Immature natural killer cell (primary cell): ENCODE measurements at regions not wholly inside any gene's neighbourhood (a gene's known extent, or its start where the extent isn't known, plus 50 kb on each side); places are given as distances from the start of the nearest gene placed in this dataset.

Experiments used
- DNase-seq, 3 donors: peaks; one replicate each; pipeline ENCODE4 v3.0.0; 2022; ENCODE audit warnings: mixed read lengths in 1 of 3
- H3K27ac Mint-ChIP-seq, 6 donors: one replicate each; pipeline ENCODE4 v1.8.0; 2020; ENCODE audit warnings: mixed read lengths in 6 of 6, mild to moderate bottlenecking in 5 of 6, inconsistent platforms in 4 of 6, moderate library complexity in 3 of 6
- H3K27me3 Mint-ChIP-seq, 3 donors: one replicate each; pipeline ENCODE4 v1.8.0; 2020 to 2021; ENCODE audit warnings: low read depth in 3 of 3, mild to moderate bottlenecking in 3 of 3, mixed read lengths in 3 of 3, moderate library complexity in 3 of 3, inconsistent platforms in 1 of 3
- H3K36me3 Mint-ChIP-seq, 3 donors: one replicate each; pipeline ENCODE4 v1.8.0; 2020; ENCODE audit warnings: mixed read lengths in 3 of 3, inconsistent platforms in 2 of 3, mild to moderate bottlenecking in 2 of 3
- H3K4me1 Mint-ChIP-seq, 2 donors: one replicate each; pipeline ENCODE4 v1.8.0; 2020; ENCODE audit warnings: inconsistent platforms in 2 of 2, mild to moderate bottlenecking in 2 of 2, mixed read lengths in 2 of 2, moderate library complexity in 1 of 2
- H3K4me3 Mint-ChIP-seq, 5 donors: one replicate each; pipeline ENCODE4 v1.8.0; 2020; ENCODE audit warnings: mild to moderate bottlenecking in 5 of 5, mixed read lengths in 5 of 5, inconsistent platforms in 3 of 5, moderate library complexity in 3 of 5
- H3K9me3 Mint-ChIP-seq, 6 donors: one replicate each; pipeline ENCODE4 v1.8.0; 2020; ENCODE audit warnings: mild to moderate bottlenecking in 6 of 6, mixed read lengths in 6 of 6, inconsistent platforms in 4 of 6, moderate library complexity in 3 of 6

DNA sequence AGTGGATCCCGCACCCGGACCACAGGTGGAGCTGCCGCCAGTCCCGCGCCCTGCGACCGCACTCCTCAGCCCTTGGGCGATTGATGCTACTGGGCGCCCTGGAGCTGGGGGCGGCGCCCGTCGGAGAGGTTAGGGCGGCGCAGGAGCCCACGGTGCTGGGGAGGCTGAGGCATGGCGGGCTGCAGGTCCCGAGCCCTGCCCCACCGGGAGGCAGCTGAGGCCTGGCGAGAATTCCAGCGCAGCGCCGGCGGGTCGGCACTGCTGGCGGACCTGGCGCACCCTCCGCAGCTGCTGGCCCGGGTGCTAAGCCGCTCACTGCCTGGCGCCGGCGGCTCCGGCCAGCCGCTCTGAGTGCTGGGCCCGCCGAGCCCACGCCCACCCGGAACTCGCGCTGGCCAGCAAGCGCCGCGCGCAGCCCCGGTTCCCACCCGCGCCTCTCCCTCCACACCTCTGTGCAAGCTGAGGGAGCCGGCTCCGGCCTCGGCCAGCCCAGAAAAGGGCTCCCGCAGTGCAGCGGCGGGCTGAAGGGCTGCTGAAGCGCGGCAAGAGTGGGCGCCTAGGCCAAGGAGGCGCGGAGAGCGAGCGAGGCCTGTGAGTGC, 1256.5 kb downstream of the STIM2 start:
- Mint-ChIP-seq H3K4me3 (no peak overlapping the region), H3K4me1 (no peaks in the 10 kb centered on the region), H3K9me3 (peaks cover 14 to 49% (median 37%) of the 10 kb centered on the region in 6 donors), H3K27ac (no peak overlapping the region), H3K36me3 (peaks cover 0 to 7% (median 0%) of the 10 kb centered on the region in 3 donors), H3K27me3 (peaks cover 0 to 2% (median 0%) of the 10 kb centered on the region in 3 donors)
- no peak for DNase-seq

DNA sequence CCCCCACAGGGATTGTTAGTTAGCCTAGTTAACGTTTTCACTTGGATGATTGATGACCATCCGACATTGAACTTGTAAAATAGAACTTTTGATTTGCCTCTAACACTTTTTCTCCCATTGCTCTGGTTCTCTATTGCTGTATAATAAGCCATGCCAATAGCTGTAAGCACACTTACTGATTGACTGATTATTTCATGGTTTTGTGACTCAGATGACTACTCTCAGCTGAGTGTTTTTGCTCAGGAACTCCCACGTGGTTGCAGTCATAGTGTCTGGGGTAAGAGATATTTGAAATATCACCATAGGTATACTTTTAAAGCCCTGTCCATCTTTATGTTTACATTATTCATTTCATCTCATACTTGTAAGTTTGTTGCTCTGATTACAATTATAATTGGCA, 1285.5 kb downstream of the STIM2 start:
- Mint-ChIP-seq H3K36me3 (no peaks in the 10 kb centered on the region), H3K4me1 (no peaks in the 10 kb centered on the region), H3K27me3 (no peaks in the 10 kb centered on the region), H3K27ac (no peak overlapping the region), H3K4me3 (no peak overlapping the region), H3K9me3 (peaks cover 5 to 51% (median 24%) of the 10 kb centered on the region in 6 donors)
- no peak for DNase-seq

DNA sequence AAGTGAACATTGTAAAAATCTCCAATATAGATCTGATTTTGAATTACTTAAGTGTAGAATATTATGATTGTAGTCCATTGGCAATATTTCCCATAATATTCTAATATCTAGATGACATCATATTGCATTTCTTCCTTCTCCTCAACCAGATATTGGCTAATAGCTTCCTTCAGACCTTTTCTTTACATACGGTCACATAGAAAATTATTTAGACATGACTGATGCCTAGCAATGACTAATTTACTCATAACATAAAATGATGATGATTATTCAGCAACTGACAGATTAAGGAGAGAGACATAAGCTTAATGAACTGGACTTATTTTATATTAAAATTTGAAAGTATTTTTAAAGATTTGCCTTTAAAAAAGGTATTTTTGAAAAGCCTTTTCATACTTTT, 1287.6 kb downstream of the STIM2 start:
- Mint-ChIP-seq H3K36me3 (no peaks in the 10 kb centered on the region), H3K27me3 (no peaks in the 10 kb centered on the region), H3K4me1 (no peaks in the 10 kb centered on the region), H3K4me3 (no peak overlapping the region), H3K27ac (no peak overlapping the region), H3K9me3 (peaks cover 2 to 44% (median 17%) of the 10 kb centered on the region in 6 donors)
- no peak for DNase-seq

DNA sequence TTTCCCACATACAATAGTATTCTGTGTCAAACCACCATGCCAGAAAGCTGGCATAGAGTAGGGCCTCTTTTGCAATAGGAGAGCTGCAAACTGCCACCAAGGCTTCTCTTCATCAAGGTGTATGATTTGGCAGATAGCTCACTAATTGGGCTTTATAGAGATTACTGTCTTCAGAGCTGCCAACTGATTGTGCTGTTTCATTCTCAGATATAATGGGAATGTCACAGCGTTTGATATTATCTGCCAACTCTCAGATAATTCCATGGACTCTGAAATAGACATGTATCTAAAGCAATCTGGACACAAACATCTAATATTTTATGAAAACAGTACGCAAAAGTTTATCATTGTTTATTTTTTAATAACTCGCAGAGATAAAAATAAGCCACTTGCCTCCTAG, 1289.1 kb downstream of the STIM2 start:
- no peaks in the 10 kb centered on the region for H3K27me3 Mint-ChIP-seq
- no peaks in the 10 kb centered on the region for H3K4me1 Mint-ChIP-seq
- H3K4me3 Mint-ChIP-seq: no peak overlapping the region
- H3K27ac Mint-ChIP-seq: no peak overlapping the region
- H3K36me3 Mint-ChIP-seq: no peaks in the 10 kb centered on the region
- H3K9me3 Mint-ChIP-seq: peaks cover 2 to 41% (median 14%) of the 10 kb centered on the region in 6 donors
- DNase-seq: no peak

DNA sequence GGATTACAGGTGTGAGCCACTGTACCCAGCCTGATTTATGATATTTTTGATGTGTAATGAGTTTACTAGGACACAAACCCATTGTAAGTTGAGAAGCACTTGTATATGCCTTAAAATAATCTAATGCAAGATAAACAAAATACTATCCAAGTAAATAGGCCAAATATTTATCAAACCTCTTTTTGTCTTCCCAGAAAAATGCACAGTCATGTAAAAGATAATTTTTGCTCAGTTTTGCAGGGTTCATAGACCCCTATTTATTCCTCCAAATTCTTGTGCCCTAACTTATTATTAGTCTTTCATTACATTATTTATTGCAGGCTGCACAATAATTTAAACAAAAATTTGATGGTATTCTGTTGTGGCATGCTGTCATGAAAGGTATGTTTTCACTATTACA, 1290.7 kb downstream of the STIM2 start:
- DNase-seq: no peak
- no peak overlapping the region for H3K27ac Mint-ChIP-seq
- peaks cover 0 to 38% (median 19%) of the 10 kb centered on the region in 6 donors for H3K9me3 Mint-ChIP-seq
- no peaks in the 10 kb centered on the region for H3K4me1 Mint-ChIP-seq
- no peak overlapping the region for H3K4me3 Mint-ChIP-seq
- no peaks in the 10 kb centered on the region for H3K36me3 Mint-ChIP-seq
- H3K27me3 Mint-ChIP-seq: no peaks in the 10 kb centered on the region

DNA sequence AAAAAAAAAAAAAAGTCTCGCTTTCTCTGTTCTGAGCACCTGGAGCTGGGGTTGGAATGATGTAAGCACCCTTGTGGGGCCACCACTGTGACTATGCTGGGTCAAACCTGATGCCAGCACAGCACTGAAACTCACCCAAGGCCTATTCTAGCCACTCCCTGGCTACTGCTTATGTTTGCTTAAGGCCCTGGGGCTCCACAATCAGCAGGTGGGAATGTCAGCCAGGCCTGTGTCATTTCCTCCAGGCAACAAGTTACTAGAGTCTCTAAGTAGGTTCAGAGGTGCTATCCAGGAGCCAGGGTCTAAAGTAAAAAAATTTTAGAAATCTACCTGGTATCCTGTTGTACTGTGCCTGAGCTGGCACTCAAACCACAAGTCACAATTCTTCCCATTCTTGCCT, 1306.8 kb downstream of the STIM2 start:
- Mint-ChIP-seq H3K9me3 (peaks cover 14 to 50% (median 26%) of the 10 kb centered on the region in 6 donors), H3K4me3 (no peak overlapping the region), H3K27me3 (peaks cover 0 to 4% (median 0%) of the 10 kb centered on the region in 3 donors)

DNA sequence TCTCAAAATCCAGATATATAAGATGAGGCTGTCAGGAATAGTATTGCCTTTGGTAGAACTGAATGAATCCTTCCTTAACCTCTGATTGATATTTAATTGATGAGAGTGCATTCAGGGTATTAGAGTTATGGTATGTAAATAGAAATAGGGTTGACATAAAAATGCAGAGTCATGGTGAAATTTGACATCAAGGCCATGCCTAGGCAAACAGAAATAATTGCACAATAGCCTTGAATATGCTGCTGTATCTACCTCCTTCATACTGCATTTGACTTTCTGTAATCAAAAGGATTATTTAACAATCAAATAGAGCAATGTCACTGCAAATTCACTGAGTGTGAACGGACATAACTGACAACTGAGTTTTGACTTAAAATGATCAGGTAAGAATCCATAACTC, 1316.3 kb downstream of the STIM2 start:
- Mint-ChIP-seq H3K36me3 (no peaks in the 10 kb centered on the region), H3K4me3 (no peak overlapping the region), H3K27me3 (no peaks in the 10 kb centered on the region), H3K27ac (no peak overlapping the region), H3K4me1 (no peaks in the 10 kb centered on the region), H3K9me3 (peaks cover 2 to 20% (median 8%) of the 10 kb centered on the region in 6 donors)
- no peak for DNase-seq

More for the DNA sequence above, 1306.8 kb downstream of the STIM2 start:
- no peak overlapping the region for H3K27ac Mint-ChIP-seq
- no peak for DNase-seq
- no peaks in the 10 kb centered on the region for H3K36me3 Mint-ChIP-seq
- no peaks in the 10 kb centered on the region for H3K4me1 Mint-ChIP-seq

DNA sequence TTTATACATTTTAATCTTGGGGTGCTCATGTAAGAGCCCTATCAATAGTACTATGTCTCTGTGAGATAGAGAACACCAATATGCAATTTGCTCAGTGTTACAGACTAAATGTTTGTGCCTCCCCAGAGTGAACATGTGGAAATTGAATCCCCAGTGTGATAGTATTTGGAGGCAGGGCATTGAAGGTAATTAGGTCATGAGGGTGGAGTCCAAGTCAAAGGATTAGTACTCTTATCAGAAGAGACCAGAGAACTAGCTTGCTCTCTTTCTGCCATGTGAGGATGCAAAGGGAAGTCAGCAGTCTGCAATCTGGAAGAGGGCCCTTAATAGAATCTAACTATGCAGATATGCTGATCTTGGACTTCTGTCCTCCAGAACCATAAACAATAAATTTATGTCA, 1317.0 kb downstream of the STIM2 start:
- no peaks in the 10 kb centered on the region for H3K4me1 Mint-ChIP-seq
- H3K9me3 Mint-ChIP-seq: peaks cover 6 to 27% (median 9%) of the 10 kb centered on the region in 6 donors
- no peak for DNase-seq
- H3K36me3 Mint-ChIP-seq: no peaks in the 10 kb centered on the region
- no peak overlapping the region for H3K27ac Mint-ChIP-seq
- H3K4me3 Mint-ChIP-seq: no peak overlapping the region
- no peaks in the 10 kb centered on the region for H3K27me3 Mint-ChIP-seq

DNA sequence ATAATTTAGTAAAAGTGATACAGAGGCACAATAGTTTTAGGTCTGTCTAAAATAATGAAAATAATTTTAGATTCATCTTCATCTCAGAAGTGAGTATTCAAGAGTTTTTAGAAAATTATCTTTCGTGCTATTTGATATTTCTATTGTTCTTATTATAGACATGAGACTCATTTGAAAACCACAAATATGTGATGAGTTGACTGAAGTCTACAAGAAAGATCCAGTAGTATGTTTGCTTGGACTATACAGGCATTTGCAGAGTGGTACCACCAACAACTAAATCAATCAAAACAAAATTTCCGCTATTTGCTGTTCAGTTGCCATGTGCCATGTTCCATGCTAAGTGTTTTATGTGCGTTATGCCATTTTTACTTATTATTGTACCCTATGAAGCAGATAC, 1318.5 kb downstream of the STIM2 start:
- Mint-ChIP-seq H3K4me3 (no peak overlapping the region), H3K36me3 (no peaks in the 10 kb centered on the region)

DNA sequence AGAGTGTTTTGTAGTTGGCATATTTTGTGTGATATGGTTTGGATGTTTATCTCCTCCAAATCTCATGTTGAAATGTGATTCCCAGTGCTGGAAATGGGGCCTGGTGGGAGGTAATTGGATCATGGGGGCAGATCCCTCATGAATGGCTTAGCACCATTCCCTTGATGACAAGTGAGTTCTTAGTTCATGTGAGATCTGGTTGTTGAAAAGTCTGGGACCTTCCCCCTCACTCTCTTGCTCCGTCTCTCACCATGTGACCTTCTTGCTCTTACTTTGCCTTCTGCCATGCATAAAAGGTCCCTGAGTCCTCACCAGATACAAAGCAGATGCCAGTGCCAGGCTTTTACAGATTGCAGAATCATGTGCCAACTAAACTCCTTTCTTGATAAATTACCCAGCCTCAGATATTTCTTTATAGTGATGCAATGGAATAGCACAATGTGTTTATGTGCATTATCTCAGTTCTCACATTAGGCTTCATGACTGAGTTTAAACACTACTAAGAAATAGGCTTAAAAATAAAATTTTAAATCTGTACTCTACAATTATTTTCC, 1348.8 kb downstream of the STIM2 start:
- Mint-ChIP-seq H3K9me3 (peaks cover 7 to 49% (median 16%) of the 10 kb centered on the region in 6 donors), H3K4me1 (no peaks in the 10 kb centered on the region), H3K27me3 (no peaks in the 10 kb centered on the region), H3K36me3 (no peaks in the 10 kb centered on the region), H3K27ac (no peak overlapping the region), H3K4me3 (no peak overlapping the region)
- DNase-seq: no peak

More for the DNA sequence above, 1318.5 kb downstream of the STIM2 start:
- peaks cover 4 to 27% (median 9%) of the 10 kb centered on the region in 6 donors for H3K9me3 Mint-ChIP-seq
- no peak overlapping the region for H3K27ac Mint-ChIP-seq
- H3K27me3 Mint-ChIP-seq: no peaks in the 10 kb centered on the region
- no peak for DNase-seq
- no peaks in the 10 kb centered on the region for H3K4me1 Mint-ChIP-seq

DNA sequence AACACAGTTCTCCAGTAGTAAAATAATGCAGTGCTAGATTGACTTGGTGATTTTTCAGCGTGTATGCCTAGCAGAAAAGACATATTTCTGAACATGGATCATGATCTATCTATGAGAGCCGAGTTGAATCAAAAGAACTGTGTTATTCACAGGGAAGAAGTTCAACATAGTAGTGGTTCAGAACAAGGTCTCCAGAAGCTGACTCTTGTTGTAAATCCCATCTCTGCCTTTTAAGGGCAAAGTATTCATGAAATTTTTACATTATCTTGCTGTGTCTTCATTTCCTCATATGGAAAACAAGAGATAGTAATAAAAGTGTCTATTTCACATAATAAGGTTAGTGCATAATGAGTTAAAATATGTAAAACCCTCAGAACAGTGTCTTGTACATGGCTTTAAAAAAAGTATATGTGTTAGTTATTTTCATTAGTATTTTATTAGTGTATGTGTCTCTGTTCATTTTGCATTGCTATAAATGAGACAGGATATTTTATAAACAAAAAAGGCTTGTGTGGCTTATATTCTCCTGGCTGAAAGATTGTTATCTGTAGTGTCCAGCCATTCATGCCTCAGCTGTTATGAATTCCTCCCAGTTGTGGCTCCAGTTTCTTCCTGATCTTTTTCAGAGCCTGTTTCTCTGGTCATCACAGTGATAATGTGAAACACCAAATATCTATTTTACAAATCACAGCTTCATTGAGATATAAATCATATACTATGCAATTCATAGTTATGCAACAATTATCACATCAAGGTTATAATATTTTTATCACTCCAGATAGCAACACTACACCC, 1351.2 kb downstream of the STIM2 start:
- no peak overlapping the region for H3K27ac Mint-ChIP-seq
- H3K36me3 Mint-ChIP-seq: no peaks in the 10 kb centered on the region
- peaks cover 9 to 36% (median 16%) of the 10 kb centered on the region in 6 donors for H3K9me3 Mint-ChIP-seq
- H3K4me1 Mint-ChIP-seq: no peaks in the 10 kb centered on the region
- no peak for DNase-seq
- H3K4me3 Mint-ChIP-seq: no peak overlapping the region
- no peaks in the 10 kb centered on the region for H3K27me3 Mint-ChIP-seq

DNA sequence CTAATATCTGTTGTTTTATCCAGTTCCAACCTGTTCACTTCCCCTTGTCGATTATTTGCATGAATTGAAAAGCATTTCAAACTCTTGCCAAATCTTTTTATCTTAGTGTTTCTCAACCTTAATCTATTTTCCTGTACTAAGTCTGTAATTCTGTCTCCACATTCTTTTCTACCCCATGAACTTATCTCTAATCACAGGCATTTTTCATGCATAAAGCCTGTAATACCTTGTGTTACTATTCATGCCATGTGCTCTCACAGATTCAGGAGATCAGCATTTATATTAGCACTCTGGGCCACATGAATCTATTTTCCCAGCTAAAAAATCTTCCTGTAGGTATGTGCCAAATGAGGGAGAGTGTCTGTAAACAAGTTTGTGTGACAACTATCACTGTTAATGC, 1360.9 kb downstream of the STIM2 start:
- Mint-ChIP-seq H3K9me3 (peaks cover 3 to 31% (median 15%) of the 10 kb centered on the region in 6 donors), H3K36me3 (no peaks in the 10 kb centered on the region), H3K4me1 (no peaks in the 10 kb centered on the region)

DNA sequence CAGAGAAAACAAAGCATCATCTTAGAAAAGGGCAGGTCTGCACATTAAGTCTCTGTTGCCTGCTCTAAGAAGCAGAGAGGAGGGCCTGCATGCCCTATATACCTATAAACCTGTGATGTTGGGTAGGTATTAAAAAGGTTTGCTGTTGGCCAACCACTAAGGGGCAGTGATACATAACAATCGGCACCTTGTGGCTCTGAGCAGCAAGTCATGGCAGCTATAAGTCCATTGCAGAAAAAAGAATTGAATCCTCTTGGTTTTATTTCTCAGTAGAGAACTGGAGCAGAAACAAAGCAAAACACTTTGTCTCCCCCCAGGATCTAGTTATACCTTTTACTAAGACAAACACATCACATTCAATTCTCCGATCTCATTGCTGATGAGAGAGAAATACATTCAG, 1364.4 kb downstream of the STIM2 start:
- Mint-ChIP-seq H3K27me3 (peaks cover 0 to 2% (median 0%) of the 10 kb centered on the region in 3 donors), H3K36me3 (no peaks in the 10 kb centered on the region), H3K4me1 (no peaks in the 10 kb centered on the region), H3K27ac (no peak overlapping the region), H3K4me3 (no peak overlapping the region), H3K9me3 (peaks cover 5 to 31% (median 12%) of the 10 kb centered on the region in 6 donors)
- no peak for DNase-seq

More for the DNA sequence above, 1360.9 kb downstream of the STIM2 start:
- no peak for DNase-seq
- peaks cover 0 to 2% (median 0%) of the 10 kb centered on the region in 3 donors for H3K27me3 Mint-ChIP-seq
- no peak overlapping the region for H3K4me3 Mint-ChIP-seq
- H3K27ac Mint-ChIP-seq: no peak overlapping the region

DNA sequence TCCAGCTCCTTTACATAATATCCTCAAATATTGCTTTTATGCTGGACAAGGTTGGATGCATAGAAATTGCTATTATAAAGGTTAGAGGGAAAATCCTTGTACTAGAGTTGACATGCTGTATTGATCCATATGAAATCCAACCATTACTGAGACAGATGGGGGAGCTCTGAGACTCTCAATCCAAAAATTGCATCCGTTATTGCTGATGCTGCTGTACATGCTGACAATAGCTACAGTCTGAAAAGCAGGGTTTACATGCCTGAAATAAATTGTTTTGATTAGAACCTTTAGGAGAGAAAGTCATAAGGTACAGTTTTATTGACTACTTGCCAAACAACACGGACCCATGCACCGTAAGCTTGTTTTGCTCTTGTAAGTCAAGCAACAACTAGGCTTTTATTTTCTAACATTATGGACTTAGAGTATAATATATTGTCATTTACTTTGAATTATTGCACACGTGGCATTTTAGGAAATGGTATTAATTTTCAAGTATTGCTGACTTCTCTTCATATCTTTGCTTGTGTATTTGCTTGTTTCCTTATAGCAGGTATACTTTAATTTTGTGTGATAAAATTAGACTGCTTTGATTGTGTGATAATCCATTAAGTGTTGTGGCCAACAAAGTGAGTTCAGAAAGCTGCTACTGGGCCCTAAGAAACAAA, 1365.2 kb downstream of the STIM2 start:
- H3K27me3 Mint-ChIP-seq: peaks cover 0 to 2% (median 0%) of the 10 kb centered on the region in 3 donors
- no peak overlapping the region for H3K27ac Mint-ChIP-seq
- H3K4me3 Mint-ChIP-seq: no peak overlapping the region
- peaks cover 6 to 34% (median 11%) of the 10 kb centered on the region in 6 donors for H3K9me3 Mint-ChIP-seq
- no peaks in the 10 kb centered on the region for H3K36me3 Mint-ChIP-seq
- no peak for DNase-seq
- H3K4me1 Mint-ChIP-seq: no peaks in the 10 kb centered on the region
